SK-N-SH (cell line): ENCODE measurements at regions not wholly inside any gene's neighbourhood (a gene's known extent, or its start where the extent isn't known, plus 50 kb on each side); places are given as distances from the start of the nearest gene placed in this dataset.

Source experiments
- CTCF ChIA-PET: fragments of 300-600, 350-600 bp; formaldehyde crosslinking; extraction: SDS; loops from one replicate; lab custom pipeline; 2021; lab: Yijun Ruan, JAX
- POLR2A ChIA-PET: fragments of 350-600 bp; sonication (Branson Sonifier 250); formaldehyde crosslinking; extraction: SDS; loops from one replicate; lab custom pipeline; 2020; ENCODE audit warnings: antibody characterized with exemption, inconsistent platforms; lab: Yijun Ruan, JAX
- DNase-seq: peaks from one replicate; pipeline ENCODE4 v3.0.0; 2012
- H2AFZ ChIP-seq: fragments of 200-600 bp; sonication (generic); 2 replicates; pipeline ENCODE4 v1.8.1; 2016; ENCODE audit warnings: antibody characterized with exemption, mild to moderate bottlenecking, low read depth
- H3F3A ChIP-seq: fragments of 200-600 bp; sonication (generic); replicated peaks from 2 replicates; pipeline ENCODE3; 2016; ENCODE audit warnings: antibody characterized with exemption, mild to moderate bottlenecking; ENCODE audit not compliant: insufficient read depth
- H3K27ac ChIP-seq, 2 experiments: fragments of 200-500 bp in 1 of 2; fragments of 200-600 bp in 1 of 2; sonication (Bioruptor generic) in 1 of 2; sonication (generic), shearing (Covaris generic) in 1 of 2; 2 replicates each; pipeline versions ENCODE4 v1.5.1 to v1.6.1; 2014 to 2016; ENCODE audit warnings: low read depth in 2 of 2, inconsistent platforms in 1 of 2, low read length in 1 of 2, mild to moderate bottlenecking in 1 of 2, mixed read lengths in 1 of 2
- H3K27me3 ChIP-seq: fragments of 200-600 bp; sonication (generic), shearing (Covaris generic); 2 replicates; pipeline ENCODE4 v1.6.1; 2016; ENCODE audit warnings: mixed run types; ENCODE audit not compliant: insufficient read depth
- H3K36me3 ChIP-seq, 2 experiments: fragments of 200-500 bp in 1 of 2; fragments of 200-600 bp in 1 of 2; sonication (Bioruptor generic) in 1 of 2; sonication (generic) in 1 of 2; replicated peaks in 1 of 2; 2 replicates each; pipeline versions ENCODE3 to v1.5.1; 2014 to 2016; ENCODE audit warnings: low read length in 1 of 2, mild to moderate bottlenecking in 1 of 2; ENCODE audit not compliant: insufficient read depth in 2 of 2, control insufficient read depth in 1 of 2
- H3K4me1 ChIP-seq, 2 experiments: fragments of 200-500 bp in 1 of 2; fragments of 200-600 bp in 1 of 2; sonication (Bioruptor generic) in 1 of 2; sonication (generic), shearing (Covaris generic) in 1 of 2; 2 replicates each; pipeline versions ENCODE4 v1.5.1 to v1.6.1; 2014 to 2016; ENCODE audit warnings: low read depth in 1 of 2, low read length in 1 of 2, mixed run types in 1 of 2; ENCODE audit not compliant: insufficient read depth in 2 of 2, control insufficient read depth in 1 of 2
- H3K4me2 ChIP-seq: fragments of 200-600 bp; sonication (generic), shearing (Covaris generic); 2 replicates; pipeline ENCODE4 v1.6.1; 2017; ENCODE audit warnings: mixed run types
- H3K4me3 ChIP-seq, 2 experiments: fragments of 200-500 bp in 1 of 2; fragments of 200-600 bp in 1 of 2; sonication (Bioruptor generic) in 1 of 2; sonication (generic), shearing (Covaris generic) in 1 of 2; 2 replicates each; pipeline versions ENCODE4 v1.5.1 to v1.8.1; 2014 to 2016; ENCODE audit warnings: low read depth in 2 of 2, inconsistent platforms in 1 of 2, low read length in 1 of 2, mild to moderate bottlenecking in 1 of 2, mixed read lengths in 1 of 2, moderate library complexity in 1 of 2
- H3K79me2 ChIP-seq: fragments of 200-600 bp; sonication (generic); 2 replicates; pipeline ENCODE4 v1.8.1; 2017; ENCODE audit warnings: mild to moderate bottlenecking; ENCODE audit not compliant: insufficient read depth
- H3K9ac ChIP-seq: fragments of 200-600 bp; sonication (generic); 2 replicates; pipeline ENCODE4 v1.6.1; 2017; ENCODE audit warnings: mixed run types
- H3K9me2 ChIP-seq: fragments of 200-600 bp; sonication (generic); 2 replicates; pipeline ENCODE4 v1.6.1; 2017; ENCODE audit warnings: mixed run types
- H3K9me3 ChIP-seq: fragments of 200-600 bp; sonication (generic); 2 replicates; pipeline ENCODE4 v1.6.1; 2017; ENCODE audit warnings: mixed run types, mild to moderate bottlenecking, moderate library complexity
- H4K20me1 ChIP-seq: fragments of 200-600 bp; sonication (generic); 2 replicates; pipeline ENCODE4 v1.6.1; 2017; ENCODE audit warnings: mild to moderate bottlenecking, mixed run types; ENCODE audit not compliant: insufficient read depth
- CHD2 ChIP-seq: fragments of 150-350 bp; IDR thresholded peaks from 2 replicates; pipeline ENCODE4 v1.6.1; 2018; ENCODE audit warnings: low read length; ENCODE audit not compliant: partially characterized antibody
- ELF1 ChIP-seq: IDR thresholded peaks from 2 replicates; pipeline ENCODE4 v1.4.0; 2012
- FOXM1 ChIP-seq: IDR thresholded peaks from 2 replicates; pipeline ENCODE4 v1.4.0; 2012; ENCODE audit warnings: low read depth, mild to moderate bottlenecking
- IRF3 ChIP-seq: fragments of 150-350 bp; IDR thresholded peaks from 2 replicates; pipeline ENCODE4 v1.6.1; 2016; ENCODE audit warnings: mild to moderate bottlenecking, low read depth, low read length
- NFIC ChIP-seq: IDR thresholded peaks from 2 replicates; pipeline ENCODE4 v1.4.0; 2012; ENCODE audit warnings: borderline replicate concordance
- NRF1 ChIP-seq: IDR thresholded peaks from 2 replicates; pipeline ENCODE4 v1.6.1; 2012; ENCODE audit warnings: low read depth, mild to moderate bottlenecking, low read length
- RAD21 ChIP-seq: IDR thresholded peaks from 2 replicates; pipeline ENCODE4 v1.6.1; 2012; ENCODE audit warnings: mild to moderate bottlenecking, low read length
- SMC3 ChIP-seq: IDR thresholded peaks from 2 replicates; pipeline ENCODE4 v1.6.1; 2012; ENCODE audit warnings: low read depth, low read length, improper control_type of control experiment
- TEAD4 ChIP-seq: IDR thresholded peaks from 2 replicates; pipeline ENCODE4 v1.4.0; 2012; ENCODE audit warnings: mild to moderate bottlenecking, borderline replicate concordance; ENCODE audit not compliant: insufficient read depth
- USF2 ChIP-seq: fragments of 150-350 bp; IDR thresholded peaks from 2 replicates; pipeline ENCODE4 v1.6.1; 2017; ENCODE audit warnings: antibody characterized with exemption, low read length, low read depth, borderline replicate concordance
- YY1 ChIP-seq: IDR thresholded peaks from 2 replicates; pipeline ENCODE4 v1.4.0; 2012; ENCODE audit warnings: low read depth, mild to moderate bottlenecking
- WGBS: methylation state at CpG from one replicate; pipeline ENCODE4 v1.1.6; 2017; ENCODE audit warnings: low lambda C conversion rate; 5-methylcytosine and 5-hydroxymethylcytosine counted together
- TF ChIP-seq, protein P1 (sequence below): IDR thresholded peaks from 2 replicates; pipeline ENCODE4 v1.4.0; 2012; ENCODE audit warnings: low read depth, borderline replicate concordance
- TF ChIP-seq, protein P2 (sequence below): IDR thresholded peaks from 2 replicates; pipeline ENCODE4 v1.4.0; 2012; ENCODE audit warnings: low read depth
- TF ChIP-seq, protein P3 (sequence below): IDR thresholded peaks from 2 replicates; pipeline ENCODE4 v1.4.0; 2012; ENCODE audit warnings: low read depth, borderline replicate concordance
- TF ChIP-seq, protein P4 (sequence below): fragments of 200-600 bp; sonication (generic); IDR thresholded peaks from 2 replicates; pipeline ENCODE4 v1.6.1; 2017; ENCODE audit warnings: antibody characterized with exemption, mild to moderate bottlenecking, moderate library complexity

DNA sequence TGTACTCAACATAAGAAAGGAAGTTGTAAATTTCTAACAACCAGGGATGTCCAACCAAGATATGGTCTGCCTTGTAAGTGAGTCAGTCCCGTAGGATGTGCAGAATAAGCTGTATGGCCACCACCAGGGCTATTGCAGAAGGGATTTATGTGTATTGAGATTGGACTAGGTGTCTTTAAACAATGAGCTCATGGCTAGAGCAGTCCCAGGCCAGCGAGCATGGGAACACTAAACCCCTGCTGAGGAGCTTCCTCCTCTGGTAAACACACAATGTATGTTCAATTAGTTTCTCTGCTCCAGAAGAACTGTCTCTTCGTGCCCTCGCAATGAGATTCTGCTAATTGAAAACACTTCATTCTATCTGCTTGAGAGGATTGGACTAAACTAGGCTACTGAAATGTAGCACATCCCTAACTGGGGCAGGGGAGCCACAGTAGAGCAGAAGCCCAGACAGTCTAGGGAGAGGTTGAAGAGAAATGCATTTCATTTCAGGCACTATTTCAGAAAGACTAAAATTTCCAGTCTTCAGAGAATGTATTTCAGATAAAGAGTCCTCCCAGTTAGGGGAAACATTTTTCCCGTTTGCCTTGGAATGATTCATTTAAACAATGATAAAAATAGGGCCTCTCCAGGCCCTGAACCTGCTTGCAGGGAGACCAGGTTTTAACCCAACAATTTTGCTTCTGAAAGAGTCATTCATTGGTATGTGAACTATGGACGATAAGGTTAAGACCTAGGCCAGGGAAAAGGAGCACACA, 154.7 kb downstream of the FAM114A2 start:
- ChIA-PET POLR2A (no interaction called here), CTCF (no interaction called here)
- Histone ChIP-seq H3K27ac (no peak overlapping the region), H3K27me3 (no peaks in the 10 kb centered on the region), H3K9me2 (no peaks in the 10 kb centered on the region), H4K20me1 (no peaks in the 10 kb centered on the region), H2AFZ (no peak overlapping the region), H3K79me2 (no peaks in the 10 kb centered on the region), H3K4me1 (no peaks in the 10 kb centered on the region), H3F3A (no peaks in the 10 kb centered on the region), H3K9me3 (no peaks in the 10 kb centered on the region), H3K36me3 (no peaks in the 10 kb centered on the region), H3K4me2 (no peak overlapping the region), H3K9ac (no peak overlapping the region), H3K4me3 (no peak overlapping the region)
- DNase-seq = no peak
- TF ChIP-seq NRF1 (no peak), TEAD4 (no peak), CHD2 (no peak), USF2 (no peak)
- TF ChIP-seq, protein P1, sequence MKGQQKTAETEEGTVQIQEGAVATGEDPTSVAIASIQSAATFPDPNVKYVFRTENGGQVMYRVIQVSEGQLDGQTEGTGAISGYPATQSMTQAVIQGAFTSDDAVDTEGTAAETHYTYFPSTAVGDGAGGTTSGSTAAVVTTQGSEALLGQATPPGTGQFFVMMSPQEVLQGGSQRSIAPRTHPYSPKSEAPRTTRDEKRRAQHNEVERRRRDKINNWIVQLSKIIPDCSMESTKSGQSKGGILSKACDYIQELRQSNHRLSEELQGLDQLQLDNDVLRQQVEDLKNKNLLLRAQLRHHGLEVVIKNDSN = no peak
- TF ChIP-seq, protein P2, sequence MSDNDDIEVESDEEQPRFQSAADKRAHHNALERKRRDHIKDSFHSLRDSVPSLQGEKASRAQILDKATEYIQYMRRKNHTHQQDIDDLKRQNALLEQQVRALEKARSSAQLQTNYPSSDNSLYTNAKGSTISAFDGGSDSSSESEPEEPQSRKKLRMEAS = no peak
- 75% methylated on average over 6 of the region's 6 CpGs for WGBS

- Histone ChIP-seq H3K79me2 (no peaks in the 10 kb centered on the region), H3K27ac (no peak overlapping the region), H2AFZ (no peak overlapping the region), H3K27me3 (no peaks in the 10 kb centered on the region), H3K9me3 (no peaks in the 10 kb centered on the region), H3K4me3 (no peak overlapping the region), H3K36me3 (no peaks in the 10 kb centered on the region), H3K4me1 (no peaks in the 10 kb centered on the region), H3F3A (no peaks in the 10 kb centered on the region), H3K9me2 (no peaks in the 10 kb centered on the region), H3K4me2 (no peak overlapping the region), H4K20me1 (no peaks in the 10 kb centered on the region), H3K9ac (no peak overlapping the region)
- 35% methylated on average over 1 of the region's 1 CpG for WGBS
- no peak for DNase-seq
- POLR2A ChIA-PET = no interaction called here
- CTCF ChIA-PET = no interaction called here
- TF ChIP-seq FOXM1 (no peak), NFIC (no peak), ELF1 (no peak), SMC3 (no peak), IRF3 (no peak), RAD21 (no peak), USF2 (no peak), YY1 (no peak)
- TF ChIP-seq, protein P3, sequence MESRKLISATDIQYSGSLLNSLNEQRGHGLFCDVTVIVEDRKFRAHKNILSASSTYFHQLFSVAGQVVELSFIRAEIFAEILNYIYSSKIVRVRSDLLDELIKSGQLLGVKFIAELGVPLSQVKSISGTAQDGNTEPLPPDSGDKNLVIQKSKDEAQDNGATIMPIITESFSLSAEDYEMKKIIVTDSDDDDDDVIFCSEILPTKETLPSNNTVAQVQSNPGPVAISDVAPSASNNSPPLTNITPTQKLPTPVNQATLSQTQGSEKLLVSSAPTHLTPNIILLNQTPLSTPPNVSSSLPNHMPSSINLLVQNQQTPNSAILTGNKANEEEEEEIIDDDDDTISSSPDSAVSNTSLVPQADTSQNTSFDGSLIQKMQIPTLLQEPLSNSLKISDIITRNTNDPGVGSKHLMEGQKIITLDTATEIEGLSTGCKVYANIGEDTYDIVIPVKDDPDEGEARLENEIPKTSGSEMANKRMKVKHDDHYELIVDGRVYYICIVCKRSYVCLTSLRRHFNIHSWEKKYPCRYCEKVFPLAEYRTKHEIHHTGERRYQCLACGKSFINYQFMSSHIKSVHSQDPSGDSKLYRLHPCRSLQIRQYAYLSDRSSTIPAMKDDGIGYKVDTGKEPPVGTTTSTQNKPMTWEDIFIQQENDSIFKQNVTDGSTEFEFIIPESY = no peak
- TF ChIP-seq, protein P1 = no peak
- TF ChIP-seq, protein P4, sequence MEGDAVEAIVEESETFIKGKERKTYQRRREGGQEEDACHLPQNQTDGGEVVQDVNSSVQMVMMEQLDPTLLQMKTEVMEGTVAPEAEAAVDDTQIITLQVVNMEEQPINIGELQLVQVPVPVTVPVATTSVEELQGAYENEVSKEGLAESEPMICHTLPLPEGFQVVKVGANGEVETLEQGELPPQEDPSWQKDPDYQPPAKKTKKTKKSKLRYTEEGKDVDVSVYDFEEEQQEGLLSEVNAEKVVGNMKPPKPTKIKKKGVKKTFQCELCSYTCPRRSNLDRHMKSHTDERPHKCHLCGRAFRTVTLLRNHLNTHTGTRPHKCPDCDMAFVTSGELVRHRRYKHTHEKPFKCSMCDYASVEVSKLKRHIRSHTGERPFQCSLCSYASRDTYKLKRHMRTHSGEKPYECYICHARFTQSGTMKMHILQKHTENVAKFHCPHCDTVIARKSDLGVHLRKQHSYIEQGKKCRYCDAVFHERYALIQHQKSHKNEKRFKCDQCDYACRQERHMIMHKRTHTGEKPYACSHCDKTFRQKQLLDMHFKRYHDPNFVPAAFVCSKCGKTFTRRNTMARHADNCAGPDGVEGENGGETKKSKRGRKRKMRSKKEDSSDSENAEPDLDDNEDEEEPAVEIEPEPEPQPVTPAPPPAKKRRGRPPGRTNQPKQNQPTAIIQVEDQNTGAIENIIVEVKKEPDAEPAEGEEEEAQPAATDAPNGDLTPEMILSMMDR = no peak
Measured at GRCh38 chr5:153881687-153882086, 157.0 kb downstream of the FAM114A2 start.
